Embryonic facial prominence (tissue), 1 donor: ENCODE measurements at regions not wholly inside any gene's neighbourhood (a gene's known extent, or its start where the extent isn't known, plus 50 kb on each side); places are given as distances from the start of the nearest gene placed in this dataset.
A peak's percentile ranks its signal among the peaks of the same experiment; 100 is the strongest.

ENCODE experiments used
- DNase-seq: peaks from one replicate; pipeline ENCODE4 v3.0.0-alpha.2; 2016; ENCODE audit errors: extremely low spot score

DNA sequence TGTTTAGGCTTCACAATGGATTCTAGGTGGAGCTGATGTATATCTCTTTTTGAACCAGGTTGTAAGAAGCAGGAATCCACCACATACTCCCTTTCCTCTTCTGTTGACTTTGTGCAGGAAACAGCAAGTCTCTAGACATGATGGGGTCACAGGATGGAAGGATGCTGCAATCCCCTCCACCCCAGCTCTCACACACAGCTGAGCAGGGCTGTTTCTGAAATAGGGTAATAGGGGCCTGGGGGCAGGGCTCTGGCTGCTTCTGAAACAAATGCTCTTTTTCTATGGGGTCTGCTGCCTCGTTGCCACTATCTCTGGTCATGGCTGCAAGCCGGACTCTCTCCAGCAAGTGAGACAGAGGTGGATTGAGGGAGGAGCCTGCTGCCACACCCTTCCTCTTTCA is 148.9 kb downstream of the SOX11 start:
- DNase-seq = no peak

DNA sequence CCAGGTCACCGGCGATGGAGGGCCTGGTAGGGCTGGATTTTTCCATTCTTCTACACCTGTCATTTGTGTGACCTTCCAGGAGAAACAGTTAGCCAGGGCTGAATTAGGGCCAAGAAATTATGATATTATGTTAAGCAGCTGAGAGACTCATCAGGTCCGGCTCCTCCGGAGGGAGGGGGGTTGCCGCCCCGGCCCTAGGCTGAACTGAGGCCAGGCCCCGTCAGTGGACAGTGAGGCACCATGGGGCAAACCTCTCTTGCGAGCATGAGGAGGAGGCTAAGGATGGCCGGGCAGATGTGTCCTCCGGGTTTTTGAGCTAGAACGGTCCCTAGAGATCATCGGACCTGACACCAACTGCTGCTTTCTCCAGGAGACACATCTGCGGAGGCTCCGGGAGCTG is 150.1 kb downstream of the SOX11 start:
- DNase-seq = no peak

DNA sequence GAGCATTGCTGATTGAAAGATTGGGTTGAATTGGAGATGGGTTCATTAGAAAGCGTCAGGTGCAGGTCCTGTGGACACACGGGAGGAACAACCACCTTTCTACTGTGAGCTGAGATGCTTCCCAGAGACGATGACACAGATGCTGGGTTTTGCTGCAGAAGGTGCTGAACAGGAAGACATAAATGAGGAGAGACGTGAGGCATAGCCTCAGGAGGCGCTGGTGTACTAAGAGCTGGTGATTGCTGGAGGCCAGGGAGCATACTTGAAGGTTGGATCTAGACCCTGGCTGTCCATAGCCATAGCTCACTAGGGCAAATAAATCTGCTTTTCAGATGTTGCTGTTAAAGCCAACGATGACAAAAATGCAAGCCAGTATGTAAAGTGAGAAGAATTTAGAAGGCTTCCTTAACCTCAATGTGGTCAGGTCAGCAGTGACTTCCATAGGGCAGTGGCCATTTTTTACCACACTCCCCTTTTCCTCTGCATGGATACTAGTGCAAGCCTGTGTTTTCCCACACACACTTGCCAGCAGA is 153.7 kb downstream of the SOX11 start:
- no peak for DNase-seq

DNA sequence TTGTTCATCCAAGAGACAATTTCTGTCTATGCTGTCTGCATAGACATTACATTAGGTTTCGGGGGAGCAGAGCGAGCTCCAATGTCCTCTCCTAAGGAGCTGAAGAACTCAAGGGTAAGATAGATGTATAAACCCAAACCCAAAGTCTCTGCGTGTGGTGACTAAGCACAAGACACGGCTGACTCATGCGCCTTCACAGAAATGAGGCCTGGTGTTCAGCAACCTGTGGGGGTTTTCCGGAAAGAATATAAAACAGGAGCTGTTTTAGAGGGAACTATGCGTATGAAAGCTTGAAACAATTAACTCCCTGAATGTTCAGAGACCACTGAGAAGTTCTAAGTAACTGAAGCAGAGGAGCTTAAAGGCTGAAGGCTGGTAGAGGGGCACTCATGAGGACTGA is 154.7 kb downstream of the SOX11 start:
- no peak for DNase-seq

DNA sequence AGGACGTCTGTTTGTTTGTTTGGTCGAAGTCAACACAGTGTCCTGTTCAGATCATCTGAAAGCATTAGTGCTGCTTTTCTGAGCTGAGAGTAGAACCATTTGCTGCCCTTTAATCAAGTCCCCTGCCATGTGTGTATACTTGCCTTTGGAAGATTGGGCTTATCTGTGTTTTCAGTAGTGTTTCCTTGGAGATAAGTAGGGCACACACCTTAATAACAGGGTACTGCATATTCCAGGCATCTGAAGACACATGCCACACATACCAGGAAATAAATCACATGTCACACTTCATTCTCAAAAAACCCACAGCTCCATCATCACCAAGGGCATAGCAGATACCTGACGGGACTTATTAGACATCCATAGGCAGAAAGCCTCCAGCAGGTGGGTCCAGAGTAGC is 157.4 kb downstream of the SOX11 start:
- DNase-seq = no peak

DNA sequence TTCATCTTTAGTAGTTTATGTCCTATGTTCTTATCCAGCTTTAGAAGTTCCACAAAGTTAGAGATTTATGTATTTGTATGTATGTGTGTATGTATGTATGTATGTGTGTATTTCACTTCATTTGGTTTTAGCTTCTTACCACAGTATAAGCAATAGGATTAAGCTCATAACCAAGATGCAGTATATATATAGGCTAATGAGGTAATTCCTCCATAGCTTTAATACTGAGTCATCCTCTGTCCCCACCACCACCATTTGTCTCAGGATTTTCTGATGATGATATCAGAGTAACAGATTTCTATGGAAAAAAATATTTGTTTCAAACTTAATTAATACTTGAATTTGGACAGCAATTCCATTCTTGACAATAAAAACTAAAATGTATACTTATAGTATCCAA is 159.2 kb downstream of the SOX11 start:
- DNase-seq = no peak

DNA sequence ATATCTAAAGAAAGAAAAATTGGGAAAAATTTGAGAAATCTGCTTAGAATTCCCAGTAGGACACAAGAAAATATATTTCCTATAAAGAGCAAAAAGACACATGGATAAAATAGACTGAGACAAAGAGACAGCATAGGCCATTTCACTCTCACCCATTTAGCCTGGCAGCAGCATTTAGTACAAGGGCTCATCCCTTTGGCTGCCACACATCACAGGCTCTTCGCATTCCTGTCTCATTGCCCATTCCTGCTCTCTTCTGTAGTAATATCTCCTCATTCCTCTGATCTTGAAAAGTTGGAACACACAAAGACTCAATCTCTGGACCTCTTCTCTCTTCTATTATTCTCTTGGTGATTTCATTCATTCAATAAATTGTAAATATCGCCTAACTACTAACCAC is 162.6 kb downstream of the SOX11 start:
- no peak for DNase-seq

DNA sequence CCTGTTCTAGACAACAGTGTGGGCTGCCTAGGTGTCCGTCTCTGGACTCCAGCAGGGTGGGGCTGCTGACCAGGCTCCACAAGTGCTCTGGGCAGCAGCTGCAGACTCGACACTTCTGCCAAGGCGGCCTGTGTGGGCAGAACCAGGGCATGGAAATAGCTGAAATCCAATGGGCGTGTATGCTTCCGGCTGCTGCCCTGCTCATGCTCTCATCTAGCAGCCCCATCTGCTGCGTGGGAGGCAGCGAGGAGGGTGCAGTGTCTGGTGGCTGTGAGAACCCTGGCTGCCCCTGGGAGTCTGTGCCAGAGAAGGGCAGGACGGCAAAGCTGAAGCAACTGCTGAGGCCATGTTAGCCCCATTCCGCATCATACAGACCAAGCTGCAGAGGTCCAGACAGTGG is 174.9 kb downstream of the SOX11 start:
- no peak for DNase-seq

DNA sequence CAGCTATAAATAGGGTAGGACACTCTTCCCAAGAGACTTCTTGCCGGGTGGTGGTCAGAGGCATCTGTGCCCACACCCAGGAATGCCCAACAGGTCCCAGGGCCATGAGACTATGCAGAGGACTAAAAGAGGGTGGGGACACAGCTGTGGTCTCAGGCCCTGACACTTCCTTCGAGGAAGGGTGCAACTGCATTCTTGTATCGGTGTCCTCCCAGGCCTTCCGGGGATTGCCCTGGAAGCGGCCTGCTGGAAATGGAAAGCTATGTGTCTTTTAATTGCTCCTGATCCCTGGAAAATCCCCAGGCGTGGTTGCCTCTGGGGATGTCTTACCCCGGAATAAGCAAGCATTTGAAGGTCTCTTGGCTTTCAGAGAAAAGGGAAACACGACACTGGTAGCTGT is 176.7 kb downstream of the SOX11 start:
- DNase-seq = no peak

DNA sequence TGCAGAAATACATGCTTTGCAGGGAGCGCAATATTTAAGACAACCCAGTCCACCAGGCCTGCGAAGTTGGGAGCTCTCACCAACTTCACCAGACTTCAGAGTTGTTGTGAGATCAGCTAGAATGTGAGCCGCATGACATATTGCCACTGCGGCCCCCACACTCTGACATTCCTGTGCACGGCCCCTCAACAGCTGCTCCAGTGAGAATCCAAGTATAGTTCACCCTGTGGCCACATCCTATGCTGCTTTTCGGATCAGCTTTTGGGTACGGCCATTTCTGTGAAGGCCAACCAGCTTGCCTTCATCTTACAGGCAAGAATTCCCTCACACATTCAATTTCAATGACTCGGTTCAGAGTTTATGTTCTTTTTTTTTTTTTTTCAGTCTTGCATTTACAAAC is 177.8 kb downstream of the SOX11 start:
- DNase-seq = no peak

DNA sequence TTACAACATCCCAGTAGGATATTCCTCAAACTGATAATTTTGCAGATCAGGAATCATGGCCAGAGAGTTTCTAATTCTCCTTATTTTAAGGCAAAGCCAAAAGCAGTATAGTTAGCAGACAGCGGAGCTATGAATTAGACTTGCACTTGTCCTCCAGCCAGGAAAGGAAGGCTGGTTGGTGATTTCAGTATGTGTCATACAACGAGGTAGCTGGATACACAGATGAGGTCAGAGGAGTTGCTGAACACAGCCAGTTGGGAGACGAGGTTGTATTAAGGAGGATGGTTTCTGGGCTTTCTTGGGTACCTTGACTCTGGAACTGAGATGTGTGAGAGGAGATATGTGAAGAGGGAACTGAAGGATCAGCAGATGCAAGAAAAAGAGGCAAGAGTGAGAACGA is 185.2 kb downstream of the SOX11 start:
- DNase-seq = no peak

DNA sequence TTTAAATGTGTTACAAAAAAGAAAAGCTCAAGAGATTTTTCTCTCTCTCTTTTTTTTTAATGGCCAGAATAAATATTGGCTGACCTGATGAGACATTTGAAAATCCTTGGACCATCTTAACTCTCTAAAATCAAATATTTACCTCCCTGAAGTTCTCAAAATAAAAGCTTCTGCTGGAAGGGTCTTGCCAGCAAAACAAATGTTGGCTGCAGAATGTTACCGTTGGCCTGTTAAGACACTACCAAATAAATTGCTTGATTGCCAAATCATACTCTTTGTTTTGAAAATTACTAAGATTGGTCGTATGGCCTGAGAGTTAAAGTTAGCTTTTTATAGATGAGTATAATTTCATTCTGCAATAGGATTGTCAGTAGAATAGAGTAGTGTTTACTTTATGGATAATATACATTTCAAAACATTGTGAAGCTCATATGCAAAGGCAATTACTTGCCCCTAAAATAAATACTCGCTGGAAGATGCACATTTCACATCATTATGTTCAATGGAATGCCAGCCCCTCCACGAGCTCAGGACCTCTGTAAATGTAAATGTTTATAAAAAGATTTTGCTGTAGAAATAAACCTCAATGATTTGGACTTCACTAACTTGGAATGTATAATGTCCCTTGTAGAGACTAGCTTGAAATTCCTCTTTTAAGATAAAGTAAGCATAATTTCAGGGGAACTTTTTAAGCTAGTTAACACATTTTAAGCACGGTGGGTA is 193.4 kb downstream of the SOX11 start:
- no peak for DNase-seq

DNA sequence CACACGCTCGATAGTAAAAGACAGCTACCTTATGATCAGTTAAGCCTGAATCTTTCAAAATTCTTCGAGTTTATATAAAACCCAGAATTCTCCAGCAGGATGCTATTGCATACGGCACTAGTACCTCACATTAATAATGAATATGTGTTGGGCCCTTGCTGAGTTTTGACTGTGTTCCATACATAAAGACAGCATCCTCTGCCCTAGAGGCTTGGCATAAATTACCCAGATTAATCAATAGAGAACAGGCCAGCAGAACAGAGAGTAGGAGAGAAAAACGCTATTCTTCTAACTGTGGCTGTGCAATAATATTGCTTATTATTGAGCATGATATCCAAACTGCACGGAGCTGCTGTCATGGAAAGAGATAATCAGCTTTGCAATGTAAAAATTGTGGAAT is 194.3 kb downstream of the SOX11 start:
- no peak for DNase-seq

DNA sequence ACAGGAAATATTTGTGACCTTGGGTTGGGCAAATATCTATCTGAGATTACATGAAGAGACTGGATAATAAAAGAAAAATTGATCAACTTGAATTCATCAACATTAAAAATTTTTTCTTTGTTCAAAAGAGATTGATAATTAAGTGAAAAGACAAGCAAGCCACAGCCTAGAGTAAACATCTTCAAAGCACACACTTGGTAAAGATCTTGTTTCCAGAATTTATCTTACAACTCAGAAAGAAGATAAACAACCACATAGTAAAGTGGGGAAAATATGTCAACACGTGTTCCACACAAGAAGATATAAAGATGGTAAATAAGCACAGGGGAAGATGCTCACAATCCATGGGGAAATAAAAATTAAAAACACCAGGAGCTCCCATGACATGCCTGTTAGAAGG is 195.9 kb downstream of the SOX11 start:
- DNase-seq = no peak

DNA sequence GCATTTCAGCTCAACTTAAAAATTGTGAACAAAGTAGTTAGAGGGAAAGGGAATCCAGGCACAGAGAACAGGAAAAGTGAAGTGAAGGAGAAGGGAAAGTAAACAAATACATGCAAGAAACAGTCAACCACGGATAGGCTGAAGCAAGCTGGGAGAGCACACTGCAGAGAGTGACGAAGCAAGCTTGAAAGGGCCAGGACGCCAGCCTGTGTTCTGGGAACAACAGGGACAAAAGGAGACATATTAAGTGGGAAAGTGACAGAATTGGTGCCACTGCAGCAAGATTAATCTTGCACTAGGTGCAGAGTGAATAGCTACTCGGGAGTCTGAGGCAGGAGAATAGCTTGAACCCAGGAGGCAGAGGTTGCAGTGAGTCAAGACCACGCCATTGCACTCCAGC is 197.3 kb downstream of the SOX11 start:
- DNase-seq = no peak

DNA sequence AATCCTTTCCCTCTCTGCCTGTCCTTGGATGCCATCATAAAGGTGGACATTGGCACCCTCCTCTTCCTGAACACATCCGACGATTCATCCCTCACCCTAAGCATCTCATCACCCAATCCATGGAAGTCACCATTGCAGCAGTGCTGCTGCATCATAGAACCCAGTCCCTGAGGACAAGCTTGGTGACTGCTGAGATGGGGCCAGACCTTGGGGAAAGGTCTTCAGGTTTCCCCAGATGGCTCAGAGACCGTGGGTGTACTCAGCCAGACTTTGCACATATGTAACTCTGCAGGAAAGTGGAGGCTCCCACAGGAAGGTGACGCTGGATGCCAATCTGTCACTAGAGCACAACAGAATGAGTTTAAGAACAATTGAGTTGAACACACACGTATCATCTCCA is 202.2 kb downstream of the SOX11 start:
- DNase-seq = no peak

DNA sequence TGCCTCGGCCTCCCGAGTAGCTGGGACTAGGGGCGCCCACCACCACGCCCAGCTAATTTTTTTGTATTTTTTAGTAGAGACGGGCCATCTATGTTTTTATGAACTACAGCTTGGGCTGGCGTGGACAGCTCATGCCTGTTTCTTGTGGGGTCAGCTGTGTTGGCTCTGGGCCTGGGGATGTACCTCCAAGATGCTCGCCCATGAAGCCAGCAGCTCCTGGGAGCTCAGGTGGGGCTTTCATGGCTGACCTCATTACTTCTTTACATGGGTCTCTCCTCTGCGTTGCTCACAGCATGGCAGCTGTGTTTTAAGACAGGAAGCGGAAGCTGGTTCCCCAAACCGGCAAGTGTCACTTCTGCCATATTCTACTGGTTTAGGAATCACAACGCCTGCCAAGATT is 203.1 kb downstream of the SOX11 start:
- DNase-seq = no peak

DNA sequence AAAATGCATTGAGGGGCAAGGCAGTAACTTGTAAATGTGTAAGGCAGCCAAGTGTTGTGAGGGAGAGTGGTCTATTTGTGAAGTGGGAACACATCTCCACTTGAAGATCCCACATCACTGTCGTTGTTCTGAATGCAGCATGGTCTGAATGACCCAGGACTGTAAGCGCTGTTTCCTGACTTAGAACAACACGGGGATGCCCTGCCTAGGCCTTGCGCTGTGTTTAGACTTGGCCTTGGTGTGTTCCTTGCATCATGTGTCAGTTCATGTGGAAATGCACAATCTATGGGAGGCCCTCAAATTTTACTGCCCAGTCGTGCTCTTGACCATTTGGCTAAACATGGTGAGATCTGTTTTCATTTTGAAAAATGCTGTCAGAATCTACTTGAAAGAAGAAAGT is 205.1 kb downstream of the SOX11 start:
- DNase-seq = no peak

DNA sequence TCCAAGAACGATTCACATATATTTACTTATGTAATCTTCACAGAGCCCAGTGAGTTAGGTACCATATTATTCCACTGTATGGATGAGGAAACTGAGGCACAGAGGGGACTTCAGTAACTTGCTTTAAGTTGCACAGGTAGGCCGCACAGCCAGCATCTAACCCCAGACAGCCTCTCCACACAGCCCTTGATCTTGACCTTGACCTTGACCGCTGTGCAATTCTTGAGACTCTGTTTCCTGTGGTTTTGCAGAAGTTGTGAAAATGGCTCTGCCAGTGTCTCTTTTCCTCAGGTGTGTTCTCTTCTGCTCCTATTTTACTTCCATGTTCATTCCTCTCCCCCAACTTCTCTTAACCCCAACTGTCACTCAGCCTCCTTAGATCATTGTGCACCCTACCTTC is 206.5 kb downstream of the SOX11 start:
- no peak for DNase-seq

DNA sequence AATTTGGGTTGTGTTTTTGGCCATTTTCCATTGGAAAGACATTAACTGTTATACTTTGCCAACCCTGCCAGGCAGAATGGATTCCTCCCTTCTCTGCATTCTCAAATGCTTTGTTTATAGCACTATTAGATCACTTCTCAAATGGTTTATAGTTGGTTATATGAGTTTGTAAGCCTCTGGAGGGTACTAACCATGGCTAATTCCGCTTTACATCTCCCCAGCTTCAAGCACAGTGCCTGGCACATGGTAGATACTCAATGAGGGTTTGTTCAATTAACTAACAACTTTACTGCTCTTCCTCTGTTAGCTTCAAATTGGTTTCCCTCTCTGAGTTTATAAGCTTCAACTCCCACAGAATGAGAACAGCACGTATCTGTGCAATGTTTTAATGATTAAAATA is 213.5 kb downstream of the SOX11 start:
- DNase-seq = no peak

DNA sequence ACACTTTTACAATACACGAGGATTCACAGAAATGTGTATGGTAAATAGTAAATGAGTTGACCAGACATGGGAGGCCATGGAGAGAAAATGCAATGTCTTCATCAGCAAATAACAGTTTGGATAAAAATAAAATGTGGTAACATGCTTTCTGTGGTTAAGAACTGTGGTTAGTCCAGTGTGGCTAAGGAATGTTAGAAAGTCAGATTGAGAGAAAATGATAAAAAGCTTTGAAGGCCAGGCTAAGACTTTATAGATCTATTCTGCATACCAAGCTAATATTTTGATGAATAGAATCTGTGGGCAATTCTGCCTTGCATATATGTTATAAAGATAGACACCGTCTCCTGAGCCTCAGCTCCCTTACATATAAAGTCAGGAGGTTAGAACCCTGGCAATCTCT is 215.9 kb downstream of the SOX11 start:
- no peak for DNase-seq

DNA sequence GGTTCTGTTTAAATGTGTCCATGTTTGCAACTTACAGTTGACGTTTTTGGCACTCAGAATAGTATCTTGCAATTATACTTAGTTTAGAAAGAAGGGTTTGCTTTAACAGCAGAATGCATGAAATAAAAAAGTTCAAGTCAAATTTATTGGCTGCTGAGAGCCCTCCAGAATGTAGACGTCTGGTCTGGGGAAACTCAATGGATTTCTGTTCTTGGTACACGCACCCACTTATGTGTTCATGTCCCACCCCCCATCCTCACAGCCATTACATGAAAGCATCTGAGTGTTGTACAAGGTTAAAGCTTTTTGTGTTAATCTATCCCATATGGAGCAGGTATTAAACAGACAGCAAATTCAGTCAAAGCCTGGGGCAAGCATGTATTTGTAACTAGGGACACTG is 219.5 kb downstream of the SOX11 start:
- peak; percentile 46 for DNase-seq

DNA sequence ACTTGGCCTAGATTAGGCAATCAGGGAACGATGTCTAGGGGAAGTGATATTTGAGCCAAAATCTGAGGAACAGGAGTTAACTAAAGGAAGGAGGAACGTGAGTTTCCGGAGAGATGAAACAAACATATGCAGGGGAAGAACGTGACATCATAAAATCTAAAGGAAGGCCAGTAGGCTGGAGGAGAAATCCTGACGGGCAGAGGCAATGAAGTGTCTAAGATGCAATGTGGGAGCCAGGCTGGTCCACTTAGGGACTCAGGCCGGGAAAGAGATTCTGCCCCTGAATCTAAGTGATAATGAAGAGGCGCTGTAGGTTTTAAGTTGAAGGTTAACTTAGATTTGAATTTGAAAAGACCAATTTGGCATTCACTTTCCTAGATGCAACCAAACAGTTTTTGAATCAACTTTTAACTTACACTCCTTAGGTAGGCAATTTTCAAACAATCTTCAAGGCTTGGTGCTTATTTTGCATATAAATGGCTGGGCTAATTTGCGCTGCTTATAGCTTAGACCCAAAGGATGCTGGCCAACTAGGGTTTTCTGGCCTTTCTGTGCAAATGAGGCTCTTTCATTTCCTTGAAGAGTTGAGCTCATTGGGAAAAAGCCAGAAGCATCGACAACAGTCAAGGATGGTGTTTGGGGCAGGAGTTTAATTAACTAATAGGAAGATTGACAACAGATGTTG is 221.7 kb downstream of the SOX11 start:
- DNase-seq = no peak
